HFFc6 (cell line): ENCODE measurements at regions not wholly inside any gene's neighbourhood (a gene's known extent, or its start where the extent isn't known, plus 50 kb on each side); places are given as distances from the start of the nearest gene placed in this dataset.

Experiments used
- DNase-seq: peaks from one replicate; pipeline ENCODE4 v3.0.0-alpha.2; 2018
- H3K27ac Mint-ChIP-seq: 2 replicates; pipeline ENCODE4 v1.8.0; 2020; ENCODE audit warnings: mild to moderate bottlenecking, mixed read lengths
- H3K27me3 Mint-ChIP-seq: 2 replicates; pipeline ENCODE4 v1.8.0; 2021; ENCODE audit warnings: mild to moderate bottlenecking, moderate library complexity, mixed read lengths; ENCODE audit not compliant: insufficient read depth
- H3K36me3 Mint-ChIP-seq: 2 replicates; pipeline ENCODE4 v1.8.0; 2021; ENCODE audit warnings: low read depth, mixed read lengths
- H3K4me1 Mint-ChIP-seq: 2 replicates; pipeline ENCODE4 v1.8.0; 2020; ENCODE audit warnings: low read depth, mixed read lengths
- H3K4me3 Mint-ChIP-seq: 2 replicates; pipeline ENCODE4 v1.8.0; 2020; ENCODE audit warnings: mild to moderate bottlenecking, moderate library complexity, mixed read lengths
- H3K9me3 Mint-ChIP-seq: 2 replicates; pipeline ENCODE4 v1.8.0; 2020; ENCODE audit warnings: mild to moderate bottlenecking, mixed read lengths
- CTCF ChIP-seq: fragments of 200-600 bp; sonication (generic); IDR thresholded peaks from 2 replicates; pipeline ENCODE4 v1.5.0; 2021; ENCODE audit warnings: antibody characterized with exemption, mild to moderate bottlenecking

GRCh38 chr5:68352166-68352565 is 136.6 kb downstream of the PIK3R1 start:
- Mint-ChIP-seq H3K4me3 (no peak overlapping the region), H3K4me1 (peaks cover 8% of the 10 kb centered on the region; the same call in 1 of the 2 replicates), H3K27me3 (peaks cover 1% of the 10 kb centered on the region), H3K9me3 (peaks cover 7% of the 10 kb centered on the region), H3K27ac (no peak overlapping the region), H3K36me3 (peaks cover 6% of the 10 kb centered on the region; the same call in 1 of the 2 replicates)
- no peak for DNase-seq
- TF ChIP-seq CTCF, result no peak

GRCh38 chr5:68353605-68354004 is 138.0 kb downstream of the PIK3R1 start:
- no peak for DNase-seq
- Mint-ChIP-seq H3K27me3 (peaks cover 1% of the 10 kb centered on the region), H3K36me3 (no peaks in the 10 kb centered on the region), H3K9me3 (no peaks in the 10 kb centered on the region), H3K4me1 (peaks cover 8% of the 10 kb centered on the region; the same call in 1 of the 2 replicates), H3K27ac (no peak overlapping the region), H3K4me3 (no peak overlapping the region)
- TF ChIP-seq CTCF, result no peak

DNA sequence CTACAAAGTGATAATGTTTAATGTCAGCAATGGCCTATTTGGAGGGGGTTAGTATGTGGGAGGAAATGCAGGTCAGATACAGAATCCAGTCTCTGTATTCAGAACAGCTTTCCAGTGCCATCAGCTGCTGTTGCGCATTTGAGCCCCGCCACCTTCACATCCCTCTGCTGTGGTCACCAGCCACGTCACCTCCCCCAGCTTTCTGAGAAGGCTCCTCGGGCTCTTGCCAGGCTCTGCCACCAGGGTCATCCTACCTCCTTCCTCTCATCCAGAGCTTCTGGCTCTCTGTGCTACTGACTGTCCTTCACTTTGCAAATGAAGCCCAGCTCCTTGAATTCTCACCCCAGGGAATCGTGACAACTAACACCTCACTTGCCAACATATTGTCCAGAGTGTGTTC is 138.8 kb downstream of the PIK3R1 start:
- TF ChIP-seq CTCF, result no peak
- no peak for DNase-seq
- H3K4me3 Mint-ChIP-seq, result no peak overlapping the region
- H3K36me3 Mint-ChIP-seq, result no peaks in the 10 kb centered on the region
- peaks cover 1% of the 10 kb centered on the region for H3K27me3 Mint-ChIP-seq
- H3K4me1 Mint-ChIP-seq, result peaks cover 8% of the 10 kb centered on the region; the same call in 1 of the 2 replicates
- no peak overlapping the region for H3K27ac Mint-ChIP-seq
- H3K9me3 Mint-ChIP-seq, result no peaks in the 10 kb centered on the region

GRCh38 chr5:68356216-68356615 is 140.7 kb downstream of the PIK3R1 start:
- no peak for TF ChIP-seq CTCF
- no peaks in the 10 kb centered on the region for H3K9me3 Mint-ChIP-seq
- no peaks in the 10 kb centered on the region for H3K36me3 Mint-ChIP-seq
- peaks cover 8% of the 10 kb centered on the region; the same call in 1 of the 2 replicates for H3K4me1 Mint-ChIP-seq
- no peak for DNase-seq
- no peak overlapping the region for H3K4me3 Mint-ChIP-seq
- H3K27me3 Mint-ChIP-seq, result peaks cover 1% of the 10 kb centered on the region
- H3K27ac Mint-ChIP-seq, result no peak overlapping the region

GRCh38 chr5:68356623-68357022 is 141.1 kb downstream of the PIK3R1 start:
- H3K4me1 Mint-ChIP-seq, result peaks cover 8% of the 10 kb centered on the region; the same call in 1 of the 2 replicates
- no peak for DNase-seq
- peaks cover 1% of the 10 kb centered on the region for H3K27me3 Mint-ChIP-seq
- H3K36me3 Mint-ChIP-seq, result no peaks in the 10 kb centered on the region
- H3K4me3 Mint-ChIP-seq, result no peak overlapping the region
- no peaks in the 10 kb centered on the region for H3K9me3 Mint-ChIP-seq
- no peak for TF ChIP-seq CTCF
- H3K27ac Mint-ChIP-seq, result no peak overlapping the region

DNA sequence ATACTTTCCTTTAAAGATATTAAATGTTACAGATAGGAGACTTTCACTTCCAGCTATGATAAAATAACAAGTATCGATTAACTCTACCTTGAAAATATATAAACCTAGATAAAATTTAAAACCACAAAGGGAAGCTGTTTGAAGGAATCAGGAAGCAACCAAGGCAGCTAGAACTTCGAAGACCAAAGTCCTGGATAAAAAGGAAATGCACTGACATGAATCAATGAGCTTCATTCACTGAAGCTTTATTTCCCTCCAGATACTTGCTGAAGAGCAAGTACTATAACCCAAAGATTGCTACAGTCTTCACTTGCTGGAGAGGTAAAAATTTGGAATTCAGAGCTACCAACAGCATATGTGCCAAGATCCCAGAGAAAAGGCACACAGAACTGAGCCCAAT is 144.1 kb downstream of the PIK3R1 start:
- Mint-ChIP-seq H3K4me3 (no peak overlapping the region), H3K4me1 (no peaks in the 10 kb centered on the region; the same call in 1 of the 2 replicates), H3K9me3 (no peaks in the 10 kb centered on the region), H3K36me3 (no peaks in the 10 kb centered on the region), H3K27me3 (no peaks in the 10 kb centered on the region; the same call in 1 of the 2 replicates), H3K27ac (no peak overlapping the region)
- DNase-seq, result no peak
- TF ChIP-seq CTCF, result no peak
